Mesothelial cell of epicardium (in vitro differentiated cells): ENCODE measurements at regions not wholly inside any gene's neighbourhood (a gene's known extent, or its start where the extent isn't known, plus 50 kb on each side); places are given as distances from the start of the nearest gene placed in this dataset.
"Not testable (repeated sequence)": the region's sequence is repeated elsewhere in the genome, so short reads cannot be mapped to it uniquely, and the experiment has no call there.

Source experiments
- DNase-seq, 2 experiments: peaks; one replicate each; pipeline ENCODE4 v3.0.0; 2021; ENCODE audit warnings: low spot score in 2 of 2; ENCODE audit not compliant: unreplicated experiment in 2 of 2
- H3K27ac Mint-ChIP-seq: 2 replicates; pipeline ENCODE4 v1.8.0; 2021; ENCODE audit warnings: mixed read lengths
- H3K27me3 Mint-ChIP-seq: 2 replicates; pipeline ENCODE4 v1.8.0; 2021; ENCODE audit warnings: low read depth, mixed read lengths
- H3K36me3 Mint-ChIP-seq: 2 replicates; pipeline ENCODE4 v1.8.0; 2021; ENCODE audit warnings: mixed read lengths
- H3K4me1 Mint-ChIP-seq: 2 replicates; pipeline ENCODE4 v1.8.0; 2021; ENCODE audit warnings: mixed read lengths
- H3K4me3 Mint-ChIP-seq: 2 replicates; pipeline ENCODE4 v1.8.0; 2021; ENCODE audit warnings: mild to moderate bottlenecking, moderate library complexity, mixed read lengths
- H3K9me3 Mint-ChIP-seq: 2 replicates; pipeline ENCODE4 v1.8.0; 2021; ENCODE audit warnings: mixed read lengths
- TF ChIP-seq, protein P1 (sequence below): fragments of 200-600 bp; sonication (generic); IDR thresholded peaks from one replicate; pipeline ENCODE4 v1.5.0; 2021; ENCODE audit warnings: antibody characterized with exemption; ENCODE audit not compliant: unreplicated experiment

DNA sequence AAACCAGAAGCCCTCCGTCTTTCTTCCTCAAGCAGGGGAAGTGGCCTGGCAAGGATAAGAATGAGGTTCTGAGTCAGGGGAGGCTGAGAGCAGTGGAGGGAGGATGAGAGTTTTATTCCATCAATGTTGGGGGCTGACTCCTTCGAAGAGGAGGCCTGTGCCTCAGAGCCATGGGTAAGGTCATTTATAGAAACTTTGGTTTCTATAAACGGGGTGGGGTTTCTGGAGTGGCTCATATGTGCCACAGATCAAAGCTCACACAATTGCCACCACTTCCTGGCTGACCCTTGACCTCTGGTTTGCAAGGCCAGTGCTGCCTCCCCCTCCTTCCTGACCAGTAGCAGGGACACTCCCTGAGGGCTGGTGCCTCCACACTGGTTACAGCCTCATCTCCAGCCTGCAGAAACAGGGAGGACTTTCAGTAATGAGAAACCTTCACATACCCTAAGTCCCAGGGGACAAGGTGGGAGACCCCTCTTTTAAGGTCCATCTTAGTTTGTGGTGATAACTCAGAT lies 166.0 kb downstream of the PDGFRA start:
- Mint-ChIP-seq H3K27ac (no peak overlapping the region), H3K9me3 (peaks cover 3% of the 10 kb centered on the region), H3K27me3 (no peaks in the 10 kb centered on the region), H3K4me1 (peaks cover 2% of the 10 kb centered on the region), H3K4me3 (no peak overlapping the region), H3K36me3 (no peaks in the 10 kb centered on the region)
- no peak for DNase-seq
- TF ChIP-seq, protein P1, sequence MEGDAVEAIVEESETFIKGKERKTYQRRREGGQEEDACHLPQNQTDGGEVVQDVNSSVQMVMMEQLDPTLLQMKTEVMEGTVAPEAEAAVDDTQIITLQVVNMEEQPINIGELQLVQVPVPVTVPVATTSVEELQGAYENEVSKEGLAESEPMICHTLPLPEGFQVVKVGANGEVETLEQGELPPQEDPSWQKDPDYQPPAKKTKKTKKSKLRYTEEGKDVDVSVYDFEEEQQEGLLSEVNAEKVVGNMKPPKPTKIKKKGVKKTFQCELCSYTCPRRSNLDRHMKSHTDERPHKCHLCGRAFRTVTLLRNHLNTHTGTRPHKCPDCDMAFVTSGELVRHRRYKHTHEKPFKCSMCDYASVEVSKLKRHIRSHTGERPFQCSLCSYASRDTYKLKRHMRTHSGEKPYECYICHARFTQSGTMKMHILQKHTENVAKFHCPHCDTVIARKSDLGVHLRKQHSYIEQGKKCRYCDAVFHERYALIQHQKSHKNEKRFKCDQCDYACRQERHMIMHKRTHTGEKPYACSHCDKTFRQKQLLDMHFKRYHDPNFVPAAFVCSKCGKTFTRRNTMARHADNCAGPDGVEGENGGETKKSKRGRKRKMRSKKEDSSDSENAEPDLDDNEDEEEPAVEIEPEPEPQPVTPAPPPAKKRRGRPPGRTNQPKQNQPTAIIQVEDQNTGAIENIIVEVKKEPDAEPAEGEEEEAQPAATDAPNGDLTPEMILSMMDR: no peak

DNA sequence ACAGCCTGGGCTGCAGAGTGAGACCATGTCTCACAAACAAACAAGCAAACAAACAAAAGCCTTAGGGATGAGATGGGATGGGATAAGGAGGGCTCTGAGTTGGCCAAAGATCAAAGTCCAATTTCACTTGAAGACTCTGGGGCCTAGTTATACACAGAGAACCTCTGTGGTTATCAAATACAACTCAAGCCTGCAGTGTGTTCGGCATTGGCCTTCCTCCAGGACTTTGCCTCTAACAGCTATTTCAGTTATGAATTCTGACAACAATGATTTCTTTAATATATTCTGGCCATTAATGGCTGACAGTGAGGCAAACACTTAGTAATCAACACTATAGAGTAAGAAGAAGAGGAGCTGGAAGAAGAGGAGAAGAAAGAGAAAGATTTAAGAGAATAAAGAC lies 171.1 kb downstream of the PDGFRA start:
- H3K36me3 Mint-ChIP-seq: no peaks in the 10 kb centered on the region
- TF ChIP-seq, protein P1: no peak
- no peak for DNase-seq
- H3K4me1 Mint-ChIP-seq: peaks cover 2% of the 10 kb centered on the region
- H3K27me3 Mint-ChIP-seq: no peaks in the 10 kb centered on the region
- H3K9me3 Mint-ChIP-seq: no peaks in the 10 kb centered on the region
- no peak overlapping the region for H3K4me3 Mint-ChIP-seq
- H3K27ac Mint-ChIP-seq: no peak overlapping the region

DNA sequence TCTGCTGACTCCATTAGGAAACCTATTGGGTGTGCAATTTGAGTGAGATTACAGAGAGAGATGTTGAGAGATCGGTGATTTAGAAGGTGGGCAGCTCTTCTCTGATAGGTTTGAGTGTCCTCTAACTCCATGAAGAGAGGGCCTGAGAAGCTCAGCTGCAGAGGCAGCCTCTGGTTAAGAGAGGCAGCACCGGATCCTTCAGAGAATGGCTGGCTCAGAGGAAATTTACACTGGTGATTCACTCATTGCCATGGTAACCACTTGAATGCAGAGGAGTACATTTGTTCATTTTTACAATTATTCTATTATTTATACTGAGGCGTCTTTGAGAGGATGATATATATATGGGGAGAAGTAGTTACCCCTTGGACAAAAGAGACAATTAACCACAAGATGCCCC lies 171.7 kb downstream of the PDGFRA start:
- TF ChIP-seq, protein P1: no peak
- peaks cover 2% of the 10 kb centered on the region for H3K4me1 Mint-ChIP-seq
- H3K27me3 Mint-ChIP-seq: peaks cover 4% of the 10 kb centered on the region
- DNase-seq: no peak
- no peak overlapping the region for H3K27ac Mint-ChIP-seq
- H3K4me3 Mint-ChIP-seq: no peak overlapping the region
- no peaks in the 10 kb centered on the region for H3K36me3 Mint-ChIP-seq
- H3K9me3 Mint-ChIP-seq: no peaks in the 10 kb centered on the region

DNA sequence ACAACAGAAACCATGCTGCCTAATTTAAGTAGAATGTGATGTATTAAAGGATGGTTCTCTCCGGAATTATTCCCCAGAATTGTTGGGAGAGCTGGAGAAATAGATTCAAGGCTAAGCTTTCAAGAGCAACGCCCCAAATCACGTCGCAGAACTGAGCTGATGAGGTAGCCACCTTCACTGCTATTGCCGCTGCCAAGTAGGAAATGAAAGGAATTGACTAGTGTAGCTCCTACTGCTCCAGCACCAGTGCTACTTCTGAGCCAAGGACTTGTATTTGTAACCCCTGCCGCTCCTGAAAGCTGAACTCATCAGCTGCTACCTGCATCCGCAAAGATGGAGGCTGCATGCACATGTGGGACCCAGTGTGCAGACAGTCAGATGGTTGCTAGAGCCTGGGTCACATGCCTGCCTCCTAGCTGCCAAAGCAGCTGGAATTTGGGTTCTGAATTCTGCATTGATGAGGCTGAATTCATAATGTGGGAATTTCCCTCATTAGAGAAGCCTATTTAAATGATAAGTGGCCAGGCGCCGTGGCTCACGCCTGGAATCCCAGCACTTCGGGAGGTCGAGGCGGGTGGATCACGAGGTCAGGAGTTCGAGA lies 173.9 kb downstream of the PDGFRA start:
- TF ChIP-seq, protein P1: no peak
- H3K4me1 Mint-ChIP-seq: no peaks in the 10 kb centered on the region
- no peak overlapping the region for H3K4me3 Mint-ChIP-seq
- H3K9me3 Mint-ChIP-seq: no peaks in the 10 kb centered on the region
- DNase-seq: no peak
- peaks cover 8% of the 10 kb centered on the region for H3K27me3 Mint-ChIP-seq
- H3K27ac Mint-ChIP-seq: no peak overlapping the region
- no peaks in the 10 kb centered on the region for H3K36me3 Mint-ChIP-seq

DNA sequence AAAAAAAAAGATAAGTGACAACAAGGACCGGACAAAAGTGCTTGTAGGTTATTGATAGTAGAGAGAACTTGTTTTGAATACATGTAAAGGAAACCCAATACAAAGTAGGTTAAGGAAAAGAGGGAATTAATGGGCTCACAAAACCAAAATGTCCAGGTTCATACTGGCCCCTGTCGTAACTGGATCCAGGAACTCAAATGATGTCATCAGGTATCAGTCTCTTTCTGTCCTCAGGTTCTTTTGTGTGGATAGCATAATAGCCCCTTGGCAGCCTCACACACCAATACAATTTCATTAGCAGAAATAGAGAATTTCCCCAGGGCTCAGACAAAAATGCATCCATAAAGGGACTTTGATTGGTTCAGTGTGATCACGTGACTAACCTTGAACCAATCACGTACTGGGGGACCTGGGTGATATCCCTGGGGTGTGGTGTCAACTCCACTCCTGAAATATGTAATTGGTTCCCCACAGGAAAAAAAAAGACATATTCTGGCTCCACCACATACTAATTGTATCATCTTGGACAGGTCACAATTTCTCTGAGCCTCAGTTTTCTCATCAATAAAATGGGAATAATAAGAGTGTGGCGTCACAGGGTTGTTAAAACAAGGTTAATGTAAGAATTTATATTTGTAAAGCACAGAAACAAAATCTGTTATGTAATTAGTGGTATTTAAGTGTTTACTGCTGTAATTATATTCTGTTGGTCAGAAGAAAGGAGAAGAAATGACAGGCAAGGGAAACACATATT lies 174.8 kb downstream of the PDGFRA start:
- no peak overlapping the region for H3K27ac Mint-ChIP-seq
- H3K36me3 Mint-ChIP-seq: no peaks in the 10 kb centered on the region
- H3K4me3 Mint-ChIP-seq: no peak overlapping the region
- no peak for DNase-seq
- H3K4me1 Mint-ChIP-seq: no peaks in the 10 kb centered on the region
- peaks cover 8% of the 10 kb centered on the region for H3K27me3 Mint-ChIP-seq
- TF ChIP-seq, protein P1: no peak
- no peaks in the 10 kb centered on the region for H3K9me3 Mint-ChIP-seq

DNA sequence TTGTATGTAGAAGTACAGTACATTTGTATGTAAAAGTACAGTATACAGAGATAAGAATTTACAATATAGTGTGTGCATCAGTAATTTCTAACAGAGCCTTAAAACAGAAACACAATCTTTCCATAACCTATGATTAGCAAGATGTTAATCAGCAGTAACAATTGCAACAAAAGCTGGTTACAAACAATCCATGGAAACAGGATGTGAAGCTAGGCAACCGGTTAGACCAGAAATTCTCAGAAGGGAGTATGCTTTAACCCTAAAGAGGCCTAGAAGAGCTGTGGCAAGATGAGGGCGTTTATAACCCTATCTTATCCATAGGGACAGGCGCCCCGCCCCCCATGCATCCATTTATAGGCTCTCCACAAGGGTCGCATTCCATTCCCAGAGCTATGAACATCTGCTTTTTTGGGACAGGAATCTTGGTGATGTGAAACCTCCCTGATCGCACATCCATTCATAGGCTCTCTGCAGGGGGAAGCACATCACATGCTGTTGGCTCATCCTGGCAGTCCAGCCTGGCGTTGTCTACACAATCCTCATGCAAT lies 180.3 kb downstream of the PDGFRA start:
- not testable (repeated sequence) for H3K9me3 Mint-ChIP-seq, H3K27ac Mint-ChIP-seq

More for the DNA sequence above, 180.3 kb downstream of the PDGFRA start:
- not testable (repeated sequence) for DNase-seq, H3K4me3 Mint-ChIP-seq, H3K27me3 Mint-ChIP-seq, H3K4me1 Mint-ChIP-seq, H3K36me3 Mint-ChIP-seq
